Activated naive CD4-positive, alpha-beta T cell treated with anti-CD3 and anti-CD28 coated beads, Interleukin-2, amount 10 ng/mL, durations not matched to agents 7 days and 5 days (primary cell): ENCODE measurements at regions not wholly inside any gene's neighbourhood (a gene's known extent, or its start where the extent isn't known, plus 50 kb on each side); places are given as distances from the start of the nearest gene placed in this dataset.

Experiments
- CTCF ChIA-PET: fragments of 350-600 bp; sonication (Branson Sonifier 250); formaldehyde crosslinking; loops from one replicate; lab custom pipeline; 2021; ENCODE audit warnings: antibody characterized with exemption; lab: Charles Lee
- DNase-seq: peaks from one replicate; pipeline ENCODE4 v3.0.0-alpha.2; 2020
- H3K27ac Mint-ChIP-seq: one replicate; pipeline ENCODE4 v1.8.0; 2021; ENCODE audit warnings: mild to moderate bottlenecking, moderate library complexity, mixed read lengths
- H3K27me3 Mint-ChIP-seq: one replicate; pipeline ENCODE4 v1.8.0; 2021; ENCODE audit warnings: mild to moderate bottlenecking, mixed read lengths
- H3K36me3 Mint-ChIP-seq: one replicate; pipeline ENCODE4 v1.8.0; 2021; ENCODE audit warnings: mixed read lengths
- H3K4me1 Mint-ChIP-seq: one replicate; pipeline ENCODE4 v1.8.0; 2021; ENCODE audit warnings: mixed read lengths
- H3K4me3 Mint-ChIP-seq: one replicate; pipeline ENCODE4 v1.8.0; 2021; ENCODE audit warnings: mild to moderate bottlenecking, moderate library complexity, mixed read lengths
- H3K9me3 Mint-ChIP-seq: one replicate; pipeline ENCODE4 v1.8.0; 2021; ENCODE audit warnings: mixed read lengths

GRCh38 chr7:145030754-145031153 is 194.9 kb upstream of the TPK1 start:
- Mint-ChIP-seq H3K36me3 (no peaks in the 10 kb centered on the region), H3K4me3 (no peak overlapping the region), H3K9me3 (peaks cover 2% of the 10 kb centered on the region), H3K4me1 (no peaks in the 10 kb centered on the region), H3K27ac (no peak overlapping the region), H3K27me3 (no peaks in the 10 kb centered on the region)
- CTCF ChIA-PET: no interaction called here
- no peak for DNase-seq

DNA sequence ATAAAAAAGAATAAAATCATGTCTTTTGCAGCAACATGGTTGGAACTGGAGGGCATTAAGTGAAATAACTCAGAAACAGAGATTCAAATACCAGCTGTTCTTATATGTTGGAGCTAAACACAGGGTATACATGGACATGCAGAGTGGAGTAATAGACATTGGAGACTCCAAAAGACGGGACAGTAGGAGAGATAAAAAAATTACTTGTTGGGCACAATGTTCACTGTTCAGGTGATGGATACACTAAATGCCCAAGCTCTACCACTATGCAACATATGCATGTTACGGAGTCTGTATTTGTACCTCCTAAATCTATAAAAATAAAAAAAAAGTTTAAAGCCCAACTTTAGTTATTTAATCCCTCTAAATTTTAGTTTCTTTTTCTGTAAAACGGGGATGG is 184.6 kb upstream of the TPK1 start:
- DNase-seq: no peak
- Mint-ChIP-seq H3K27me3 (no peaks in the 10 kb centered on the region), H3K4me3 (no peak overlapping the region), H3K4me1 (no peaks in the 10 kb centered on the region), H3K36me3 (no peaks in the 10 kb centered on the region), H3K27ac (no peak overlapping the region), H3K9me3 (no peaks in the 10 kb centered on the region)
- CTCF ChIA-PET: interaction anchor here (0.6 kb wide), 1 partner anchor 158 kb away, joined by 4 read pairs; no protein-coding TSS in a partner anchor

DNA sequence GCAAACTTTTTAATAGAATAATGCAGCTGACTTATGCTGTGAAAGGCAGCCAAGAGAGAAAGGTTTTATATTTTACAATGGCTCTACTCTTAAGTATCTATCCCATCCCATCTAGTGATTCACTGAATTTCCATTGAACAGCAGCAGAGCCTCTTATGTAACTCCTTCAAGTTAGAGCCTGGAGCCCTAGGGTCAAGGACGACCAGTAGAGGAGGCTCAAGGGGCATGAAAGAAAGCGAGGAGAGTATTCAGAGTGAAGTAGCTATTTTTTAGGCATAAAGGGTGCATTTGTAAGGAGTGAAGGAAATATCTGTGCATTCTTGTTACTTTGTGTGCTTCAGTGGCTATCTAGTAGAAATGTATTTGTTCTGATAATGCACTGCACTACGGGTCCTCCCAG is 180.2 kb upstream of the TPK1 start:
- no peak overlapping the region for H3K4me3 Mint-ChIP-seq
- no peaks in the 10 kb centered on the region for H3K9me3 Mint-ChIP-seq
- H3K27me3 Mint-ChIP-seq: no peaks in the 10 kb centered on the region
- no peak overlapping the region for H3K27ac Mint-ChIP-seq
- H3K36me3 Mint-ChIP-seq: no peaks in the 10 kb centered on the region
- DNase-seq: no peak
- CTCF ChIA-PET: no interaction called here
- no peaks in the 10 kb centered on the region for H3K4me1 Mint-ChIP-seq

DNA sequence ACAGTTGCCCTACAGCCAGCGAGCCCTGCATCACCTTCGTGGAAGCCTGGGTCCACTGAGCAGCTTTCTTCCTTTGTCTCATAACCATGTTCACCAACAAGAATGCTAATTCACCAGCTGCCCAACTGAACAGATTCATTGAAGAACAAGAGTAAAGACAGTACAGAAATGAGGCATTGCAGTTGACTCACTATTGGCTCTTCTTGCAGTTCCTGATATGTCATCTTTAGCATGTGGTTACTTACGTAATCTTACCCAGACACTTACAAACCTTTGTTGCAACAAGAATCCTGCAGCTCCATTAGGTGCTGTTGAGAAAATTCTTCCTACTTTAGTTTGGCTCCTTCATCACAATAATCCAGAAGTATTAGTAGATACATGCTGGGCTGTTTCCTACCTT is 174.0 kb upstream of the TPK1 start:
- no peaks in the 10 kb centered on the region for H3K9me3 Mint-ChIP-seq
- DNase-seq: no peak
- H3K27me3 Mint-ChIP-seq: no peaks in the 10 kb centered on the region
- no peak overlapping the region for H3K4me3 Mint-ChIP-seq
- H3K36me3 Mint-ChIP-seq: no peaks in the 10 kb centered on the region
- CTCF ChIA-PET: no interaction called here
- no peak overlapping the region for H3K27ac Mint-ChIP-seq
- no peaks in the 10 kb centered on the region for H3K4me1 Mint-ChIP-seq

DNA sequence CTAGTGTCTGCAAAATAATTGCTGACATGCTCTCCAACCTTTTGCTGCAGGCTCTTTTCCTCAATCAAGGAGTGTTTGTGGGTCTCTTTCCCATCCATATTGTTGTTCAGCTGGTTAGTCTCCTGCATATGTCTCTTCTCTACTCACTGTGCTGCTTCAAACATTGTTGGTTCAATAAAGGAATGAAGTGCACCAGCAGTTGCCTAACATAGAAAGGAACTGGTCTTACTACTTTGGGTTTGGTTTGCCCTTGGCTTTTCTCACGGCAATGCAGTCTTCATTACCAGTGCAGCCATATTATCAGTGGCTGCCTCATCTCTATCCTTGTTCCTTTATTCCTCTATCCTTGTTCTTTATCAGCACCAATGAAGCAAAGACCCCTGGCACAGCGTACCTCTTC is 169.7 kb upstream of the TPK1 start:
- CTCF ChIA-PET: no interaction called here
- H3K27ac Mint-ChIP-seq: no peak overlapping the region
- DNase-seq: no peak

GRCh38 chr7:144997512-144997911 is 161.7 kb upstream of the TPK1 start:
- H3K9me3 Mint-ChIP-seq: peaks cover 20% of the 10 kb centered on the region

More for the DNA sequence above, 169.7 kb upstream of the TPK1 start:
- no peaks in the 10 kb centered on the region for H3K4me1 Mint-ChIP-seq
- H3K9me3 Mint-ChIP-seq: peaks cover 3% of the 10 kb centered on the region
- H3K27me3 Mint-ChIP-seq: no peaks in the 10 kb centered on the region
- H3K4me3 Mint-ChIP-seq: no peak overlapping the region
- no peaks in the 10 kb centered on the region for H3K36me3 Mint-ChIP-seq

DNA sequence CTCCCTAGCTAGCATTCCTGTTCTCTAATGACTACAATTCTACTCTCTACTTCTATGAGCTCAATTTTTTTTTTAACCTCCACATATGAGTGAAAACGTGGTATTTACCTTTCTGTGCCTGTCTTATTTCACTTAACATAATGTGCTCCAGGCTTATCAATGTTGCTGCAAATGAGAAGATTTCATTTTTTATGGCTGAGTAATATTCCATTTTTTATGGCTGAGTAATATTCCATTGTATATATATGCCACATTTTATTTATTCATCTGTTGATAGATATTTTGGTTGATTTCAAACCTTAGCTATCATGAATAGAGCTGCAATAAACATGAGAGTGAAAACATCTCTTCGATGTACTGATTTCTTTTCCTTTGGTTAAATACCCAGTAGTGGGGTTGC is 159.6 kb upstream of the TPK1 start:
- H3K9me3 Mint-ChIP-seq: peaks cover 16% of the 10 kb centered on the region
- no peak for DNase-seq
- CTCF ChIA-PET: no interaction called here
- H3K27ac Mint-ChIP-seq: no peak overlapping the region
- no peak overlapping the region for H3K4me3 Mint-ChIP-seq
- H3K27me3 Mint-ChIP-seq: no peaks in the 10 kb centered on the region
- no peaks in the 10 kb centered on the region for H3K36me3 Mint-ChIP-seq
- H3K4me1 Mint-ChIP-seq: peaks cover 7% of the 10 kb centered on the region

More at GRCh38 chr7:144997512-144997911, 161.7 kb upstream of the TPK1 start:
- Mint-ChIP-seq H3K27me3 (no peaks in the 10 kb centered on the region), H3K4me3 (no peak overlapping the region), H3K27ac (no peak overlapping the region), H3K36me3 (no peaks in the 10 kb centered on the region), H3K4me1 (peaks cover 7% of the 10 kb centered on the region)
- CTCF ChIA-PET: interaction anchor here (0.6 kb wide), 1 partner anchor 10 kb away, joined by 4 read pairs; no protein-coding TSS in a partner anchor
- DNase-seq: no peak

DNA sequence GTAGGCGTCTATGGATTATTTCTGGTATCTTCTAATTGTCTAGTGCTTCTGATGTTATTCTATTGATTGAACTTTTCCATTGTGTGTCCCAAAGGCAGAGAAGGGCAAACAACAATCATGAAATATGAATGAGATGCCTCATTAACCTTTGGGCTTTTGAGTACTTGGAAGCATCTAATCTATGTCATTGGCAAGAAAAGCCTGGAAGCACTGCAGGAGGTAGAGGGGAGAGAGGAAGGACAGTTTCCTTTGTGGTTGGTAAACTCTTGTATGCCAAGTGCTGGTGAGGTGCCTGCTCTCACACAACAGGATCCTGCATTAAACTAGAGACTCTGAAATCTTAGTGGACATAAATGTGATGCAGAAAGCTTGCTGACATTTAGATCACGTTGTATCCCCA is 155.2 kb upstream of the TPK1 start:
- Mint-ChIP-seq H3K4me3 (no peak overlapping the region), H3K4me1 (peaks cover 7% of the 10 kb centered on the region), H3K9me3 (peaks cover 2% of the 10 kb centered on the region), H3K27me3 (no peaks in the 10 kb centered on the region), H3K27ac (no peak overlapping the region), H3K36me3 (no peaks in the 10 kb centered on the region)
- DNase-seq: no peak
- CTCF ChIA-PET: no interaction called here

DNA sequence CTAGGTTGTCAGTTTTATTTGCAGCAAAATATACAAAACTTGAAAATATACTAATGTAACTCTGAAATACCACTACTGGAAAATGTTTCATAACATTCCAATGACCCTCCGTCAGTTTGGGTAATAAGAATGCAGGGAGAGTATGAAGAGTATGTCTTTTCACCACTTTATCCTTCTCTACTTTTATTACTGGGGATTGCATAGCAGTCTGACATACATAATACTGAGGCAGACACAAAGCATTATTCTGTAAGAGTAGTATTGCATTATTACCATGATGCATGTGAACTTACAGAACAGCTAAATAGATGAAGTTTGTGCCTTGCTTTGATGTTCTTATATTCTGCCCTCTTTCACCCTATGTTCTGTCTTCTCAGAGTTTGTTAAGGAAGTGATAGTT is 151.8 kb upstream of the TPK1 start:
- DNase-seq: no peak
- H3K9me3 Mint-ChIP-seq: no peaks in the 10 kb centered on the region
- no peak overlapping the region for H3K4me3 Mint-ChIP-seq
- CTCF ChIA-PET: interaction anchor here (0.7 kb wide), 1 partner anchor 321 kb away, joined by 3 read pairs; no protein-coding TSS in a partner anchor
- no peaks in the 10 kb centered on the region for H3K36me3 Mint-ChIP-seq
- no peaks in the 10 kb centered on the region for H3K27me3 Mint-ChIP-seq
- no peaks in the 10 kb centered on the region for H3K4me1 Mint-ChIP-seq
- H3K27ac Mint-ChIP-seq: no peak overlapping the region

GRCh38 chr7:144982133-144982532 is 146.3 kb upstream of the TPK1 start:
- no peaks in the 10 kb centered on the region for H3K4me1 Mint-ChIP-seq
- CTCF ChIA-PET: no interaction called here

GRCh38 chr7:144975882-144976281 is 140.0 kb upstream of the TPK1 start:
- Mint-ChIP-seq H3K36me3 (no peaks in the 10 kb centered on the region), H3K27me3 (no peaks in the 10 kb centered on the region), H3K9me3 (no peaks in the 10 kb centered on the region), H3K4me3 (no peak overlapping the region), H3K4me1 (no peaks in the 10 kb centered on the region), H3K27ac (no peak overlapping the region)
- DNase-seq: no peak
- CTCF ChIA-PET: no interaction called here

More at GRCh38 chr7:144982133-144982532, 146.3 kb upstream of the TPK1 start:
- H3K9me3 Mint-ChIP-seq: no peaks in the 10 kb centered on the region
- H3K27me3 Mint-ChIP-seq: no peaks in the 10 kb centered on the region
- no peaks in the 10 kb centered on the region for H3K36me3 Mint-ChIP-seq
- H3K4me3 Mint-ChIP-seq: no peak overlapping the region
- H3K27ac Mint-ChIP-seq: no peak overlapping the region
- DNase-seq: no peak

DNA sequence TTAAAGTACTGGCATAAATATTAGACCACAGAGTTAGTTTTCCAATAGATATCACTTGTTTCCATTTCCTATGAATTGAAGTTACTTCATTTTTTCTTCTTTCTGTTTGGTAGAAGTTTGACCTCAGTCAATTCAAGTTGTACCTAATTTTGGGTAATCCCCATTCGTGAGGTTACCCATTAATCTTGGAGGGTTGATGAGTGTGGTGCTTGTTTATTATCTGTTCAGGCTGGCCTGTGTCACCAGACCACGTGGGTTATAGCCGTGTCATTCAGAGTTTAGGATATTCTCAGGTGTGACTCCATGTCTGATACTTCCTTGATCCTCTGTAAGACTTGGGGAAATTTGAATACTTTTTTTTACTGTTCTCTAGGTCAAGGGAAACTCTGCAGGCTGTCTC is 133.9 kb upstream of the TPK1 start:
- no peaks in the 10 kb centered on the region for H3K27me3 Mint-ChIP-seq

GRCh38 chr7:144960763-144961162 is 124.9 kb upstream of the TPK1 start:
- Mint-ChIP-seq H3K36me3 (no peaks in the 10 kb centered on the region), H3K27ac (no peak overlapping the region), H3K9me3 (no peaks in the 10 kb centered on the region), H3K4me1 (no peaks in the 10 kb centered on the region), H3K4me3 (no peak overlapping the region), H3K27me3 (no peaks in the 10 kb centered on the region)
- DNase-seq: no peak
- CTCF ChIA-PET: no interaction called here

More for the DNA sequence above, 133.9 kb upstream of the TPK1 start:
- Mint-ChIP-seq H3K36me3 (no peaks in the 10 kb centered on the region), H3K27ac (no peak overlapping the region), H3K4me3 (no peak overlapping the region), H3K9me3 (no peaks in the 10 kb centered on the region), H3K4me1 (no peaks in the 10 kb centered on the region)
- CTCF ChIA-PET: interaction anchor here (0.5 kb wide), 1 partner anchor 455 kb away, joined by 4 read pairs; no protein-coding TSS in a partner anchor
- no peak for DNase-seq

DNA sequence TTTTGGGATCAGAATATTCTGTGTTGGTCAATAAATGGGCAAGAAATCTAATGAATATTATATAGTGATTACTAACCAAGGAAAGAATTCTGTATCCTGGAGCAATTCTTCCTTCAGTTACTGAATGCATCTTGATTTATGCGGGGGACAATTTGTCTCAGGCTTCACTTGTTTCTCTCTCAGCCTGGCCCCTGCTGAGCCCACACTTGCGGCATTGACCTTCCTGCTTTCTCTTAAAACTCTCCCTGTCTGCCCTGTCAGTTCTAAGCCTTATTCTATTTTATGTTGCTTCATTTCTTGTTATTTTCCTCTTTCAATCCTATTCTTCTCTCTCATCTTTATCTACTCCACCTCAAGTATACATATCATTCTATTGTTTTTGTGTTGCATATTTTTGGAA is 122.1 kb upstream of the TPK1 start:
- DNase-seq: no peak
- H3K27me3 Mint-ChIP-seq: no peaks in the 10 kb centered on the region
- no peak overlapping the region for H3K27ac Mint-ChIP-seq
- H3K4me1 Mint-ChIP-seq: no peaks in the 10 kb centered on the region
- no peaks in the 10 kb centered on the region for H3K9me3 Mint-ChIP-seq
- no peaks in the 10 kb centered on the region for H3K36me3 Mint-ChIP-seq
- CTCF ChIA-PET: no interaction called here
- no peak overlapping the region for H3K4me3 Mint-ChIP-seq

- Mint-ChIP-seq H3K4me3 (no peak overlapping the region), H3K36me3 (no peaks in the 10 kb centered on the region), H3K4me1 (no peaks in the 10 kb centered on the region), H3K27ac (no peak overlapping the region), H3K9me3 (no peaks in the 10 kb centered on the region), H3K27me3 (no peaks in the 10 kb centered on the region)
- CTCF ChIA-PET: no interaction called here
- no peak for DNase-seq
These were observed 119.6 kb upstream of the TPK1 start for GRCh38 chr7:144955422-144955821.

DNA sequence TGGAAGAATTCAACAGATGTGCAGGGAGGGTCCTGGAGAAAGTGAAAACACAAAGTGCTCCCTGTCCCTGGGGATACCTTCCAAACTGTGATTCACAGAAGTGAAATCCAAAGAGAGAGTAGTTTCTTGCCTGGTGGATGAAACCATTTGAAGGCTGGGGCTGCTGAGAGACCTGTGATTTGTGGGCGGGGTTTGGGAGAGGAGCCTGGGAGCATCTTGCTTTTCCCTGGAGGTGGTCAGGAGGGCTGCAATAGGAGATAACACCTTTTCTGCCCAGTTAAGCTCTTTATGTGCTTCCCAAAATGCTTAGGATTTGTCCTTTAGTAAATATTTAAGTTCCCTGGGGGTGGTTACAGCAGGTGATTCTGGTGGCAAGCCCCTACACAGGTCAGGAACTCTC is 105.3 kb upstream of the TPK1 start:
- no peaks in the 10 kb centered on the region for H3K36me3 Mint-ChIP-seq
- no peaks in the 10 kb centered on the region for H3K4me1 Mint-ChIP-seq
- peaks cover 3% of the 10 kb centered on the region for H3K9me3 Mint-ChIP-seq
- CTCF ChIA-PET: no interaction called here
- no peak for DNase-seq
- H3K4me3 Mint-ChIP-seq: no peak overlapping the region
- H3K27ac Mint-ChIP-seq: no peak overlapping the region
- H3K27me3 Mint-ChIP-seq: no peaks in the 10 kb centered on the region
